PC-3 (cell line): ENCODE measurements at regions not wholly inside any gene's neighbourhood (a gene's known extent, or its start where the extent isn't known, plus 50 kb on each side); places are given as distances from the start of the nearest gene placed in this dataset.

Experiments used
- ATAC-seq: fragments of 200-7000 bp; cut with Tn5 transposase; 2 replicates; pipeline ENCODE4 v1.9.1; 2020; ENCODE audit warnings: mild to moderate bottlenecking, moderate library complexity
- BruUV-seq: library from RNA; stranded (reverse); fragments of 400-500 nt; replicated peaks from 2 replicates; lab custom pipeline; 2021; lab: Mats Ljungman, UMichigan
- CTCF ChIA-PET: fragments of 300-600 bp; sonication (Branson Sonifier 250); formaldehyde crosslinking; loops from one replicate; lab custom pipeline; 2022; ENCODE audit warnings: antibody characterized with exemption; lab: Charles Lee
- POLR2A ChIA-PET: fragments of 300-600 bp; sonication (Branson Sonifier 250); formaldehyde crosslinking; loops from one replicate; lab custom pipeline; 2022; ENCODE audit warnings: antibody characterized with exemption; ENCODE audit not compliant: unreplicated experiment; lab: Charles Lee
- DNase-seq: peaks from one replicate; pipeline ENCODE4 v3.0.0-alpha.2; 2015
- H2AFZ ChIP-seq: fragments of 300-600 bp; sonication (generic); 2 replicates; pipeline ENCODE4 v1.6.0; 2016; ENCODE audit warnings: antibody characterized with exemption, low read length
- H3F3A ChIP-seq: fragments of 300-600 bp; sonication (generic); one replicate; pipeline ENCODE4 v1.6.0; 2017; ENCODE audit warnings: antibody characterized with exemption, low read length, control low read depth, mild to moderate bottlenecking; ENCODE audit not compliant: unreplicated experiment
- H3K27ac ChIP-seq: fragments of 300-600 bp; sonication (generic); 2 replicates; pipeline ENCODE4 v1.5.1; 2016; ENCODE audit warnings: mild to moderate bottlenecking, low read length
- H3K27me3 ChIP-seq: fragments of 300-600 bp; sonication (generic); 2 replicates; pipeline ENCODE4 v1.6.1; 2016; ENCODE audit warnings: low read length, mixed read lengths
- H3K36me3 ChIP-seq: fragments of 300-600 bp; sonication (generic); 2 replicates; pipeline ENCODE4 v1.6.1; 2016; ENCODE audit warnings: low read depth, mixed run types, low read length, mixed read lengths
- H3K4me1 ChIP-seq: fragments of 300-600 bp; sonication (generic); 2 replicates; pipeline ENCODE4 v1.5.1; 2016; ENCODE audit warnings: low read length; ENCODE audit not compliant: insufficient read depth
- H3K4me2 ChIP-seq: fragments of 300-600 bp; sonication (generic); 2 replicates; pipeline ENCODE4 v1.6.0; 2016; ENCODE audit warnings: low read length
- H3K4me3 ChIP-seq: fragments of 300-600 bp; sonication (generic); 2 replicates; pipeline ENCODE4 v1.5.1; 2016; ENCODE audit warnings: mild to moderate bottlenecking, low read length, mixed read lengths
- H3K79me2 ChIP-seq: fragments of 300-600 bp; sonication (generic); 2 replicates; pipeline ENCODE4 v1.6.1; 2017; ENCODE audit warnings: low read length, mixed read lengths
- H3K9ac ChIP-seq: fragments of 300-600 bp; sonication (generic); 2 replicates; pipeline ENCODE4 v1.6.0; 2016; ENCODE audit warnings: mild to moderate bottlenecking, low read length
- H3K9me2 ChIP-seq: fragments of 300-600 bp; sonication (generic); replicated peaks from 2 replicates; pipeline ENCODE4 v1.6.1; 2016; ENCODE audit warnings: mixed run types, low read length, mixed read lengths
- H3K9me3 ChIP-seq: fragments of 300-600 bp; sonication (generic); 2 replicates; pipeline ENCODE4 v1.6.1; 2016; ENCODE audit warnings: low read length, mixed read lengths
- H4K20me1 ChIP-seq: fragments of 300-600 bp; sonication (generic); 2 replicates; pipeline ENCODE4 v1.6.1; 2016; ENCODE audit warnings: low read length, mixed read lengths
- EZH2 ChIP-seq: fragments of 300-600 bp; sonication (generic); IDR thresholded peaks from one replicate; pipeline ENCODE4 v1.6.1; 2017; ENCODE audit warnings: antibody characterized with exemption, mild to moderate bottlenecking, low read length; ENCODE audit not compliant: unreplicated experiment
- EZH2phosphoT487 ChIP-seq: fragments of 300-600 bp; sonication (generic); IDR thresholded peaks from 2 replicates; pipeline ENCODE4 v1.6.1; 2018; ENCODE audit warnings: mild to moderate bottlenecking, antibody characterized with exemption, low read length, borderline replicate concordance
- intact Hi-C: fragments of 100-400 bp; cut with micrococcal nuclease; formaldehyde crosslinking; loops from 2 replicates; pipeline ENCODE4 v1.9.0; 2023
- TF ChIP-seq, protein P1 (sequence below): fragments of 300-600 bp; sonication (generic); conservative IDR thresholded peaks from 2 replicates; pipeline ENCODE4 v1.5.1; 2017; ENCODE audit warnings: antibody characterized with exemption, low read depth, mild to moderate bottlenecking, low read length

DNA sequence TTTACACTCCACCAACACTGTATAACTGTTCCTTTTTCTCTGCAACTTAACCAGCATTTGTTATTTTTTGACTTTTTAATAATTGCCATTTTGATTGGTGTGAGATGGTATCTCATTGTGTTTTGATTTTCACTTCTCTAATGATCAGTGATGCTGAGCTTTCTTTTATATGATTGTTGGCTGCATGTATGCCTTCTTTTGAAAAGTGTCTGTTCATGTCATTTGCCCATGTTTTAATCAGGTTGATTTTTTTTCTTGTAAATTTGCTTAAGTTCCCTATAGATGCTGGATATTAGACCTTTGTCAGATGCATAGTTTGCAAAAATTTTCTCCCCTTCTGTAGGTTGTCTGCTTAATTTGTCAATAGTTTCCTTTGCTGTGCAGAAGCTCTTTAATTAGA, 263.0 kb downstream of the MBNL1 start:
- Histone ChIP-seq H3K27ac (no peak overlapping the region), H3K79me2 (no peaks in the 10 kb centered on the region), H3K4me3 (no peak overlapping the region), H3K36me3 (no peaks in the 10 kb centered on the region), H3K4me1 (no peaks in the 10 kb centered on the region), H3K4me2 (no peak overlapping the region), H4K20me1 (no peaks in the 10 kb centered on the region), H2AFZ (no peak overlapping the region), H3K9me3 (no peaks in the 10 kb centered on the region), H3F3A (no peaks in the 10 kb centered on the region), H3K9ac (no peak overlapping the region), H3K9me2 (no peaks in the 10 kb centered on the region), H3K27me3 (0 out of 2 replicates have a peak, but pooled peaks cover 4% of the 10 kb centered on the region)
- TF ChIP-seq EZH2phosphoT487, result no peak
- TF ChIP-seq, protein P1, sequence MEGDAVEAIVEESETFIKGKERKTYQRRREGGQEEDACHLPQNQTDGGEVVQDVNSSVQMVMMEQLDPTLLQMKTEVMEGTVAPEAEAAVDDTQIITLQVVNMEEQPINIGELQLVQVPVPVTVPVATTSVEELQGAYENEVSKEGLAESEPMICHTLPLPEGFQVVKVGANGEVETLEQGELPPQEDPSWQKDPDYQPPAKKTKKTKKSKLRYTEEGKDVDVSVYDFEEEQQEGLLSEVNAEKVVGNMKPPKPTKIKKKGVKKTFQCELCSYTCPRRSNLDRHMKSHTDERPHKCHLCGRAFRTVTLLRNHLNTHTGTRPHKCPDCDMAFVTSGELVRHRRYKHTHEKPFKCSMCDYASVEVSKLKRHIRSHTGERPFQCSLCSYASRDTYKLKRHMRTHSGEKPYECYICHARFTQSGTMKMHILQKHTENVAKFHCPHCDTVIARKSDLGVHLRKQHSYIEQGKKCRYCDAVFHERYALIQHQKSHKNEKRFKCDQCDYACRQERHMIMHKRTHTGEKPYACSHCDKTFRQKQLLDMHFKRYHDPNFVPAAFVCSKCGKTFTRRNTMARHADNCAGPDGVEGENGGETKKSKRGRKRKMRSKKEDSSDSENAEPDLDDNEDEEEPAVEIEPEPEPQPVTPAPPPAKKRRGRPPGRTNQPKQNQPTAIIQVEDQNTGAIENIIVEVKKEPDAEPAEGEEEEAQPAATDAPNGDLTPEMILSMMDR, result no peak
- no peak for TF ChIP-seq EZH2
- ATAC-seq, result no peak
- no TSS peak for BruUV-seq
- POLR2A ChIA-PET, result no interaction called here
- no peak for DNase-seq
- CTCF ChIA-PET, result no interaction called here
- intact Hi-C loops, result no loop called here

DNA sequence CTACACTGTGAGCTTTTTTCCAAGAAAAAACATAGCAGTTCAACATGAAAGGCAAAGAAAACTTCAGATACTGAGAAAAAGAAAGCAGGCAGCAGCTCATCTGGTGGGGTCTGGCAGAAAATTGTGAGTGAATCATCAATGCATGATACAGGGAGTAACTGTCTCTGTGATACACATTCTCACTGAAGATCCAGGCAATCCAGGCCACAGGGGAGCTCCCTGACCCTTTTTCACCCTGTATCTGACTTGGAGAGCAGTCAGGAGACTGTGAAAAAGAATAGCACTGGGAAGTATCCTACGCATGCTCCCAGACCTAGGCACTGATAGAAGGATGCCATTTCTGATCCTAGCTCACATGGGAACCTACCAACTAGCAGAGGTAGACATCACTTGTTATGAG, 269.8 kb downstream of the MBNL1 start:
- intact Hi-C loops, result no loop called here
- Histone ChIP-seq H3K27ac (no peak overlapping the region), H3K9ac (no peak overlapping the region), H3K36me3 (no peaks in the 10 kb centered on the region), H3K4me2 (no peak overlapping the region), H3K79me2 (no peaks in the 10 kb centered on the region), H4K20me1 (no peaks in the 10 kb centered on the region), H3K9me3 (no peaks in the 10 kb centered on the region), H3K27me3 (peaks cover 10% of the 10 kb centered on the region; the same call in 1 of the 2 replicates), H3K4me3 (no peak overlapping the region), H3F3A (no peaks in the 10 kb centered on the region), H3K4me1 (no peaks in the 10 kb centered on the region), H3K9me2 (no peaks in the 10 kb centered on the region), H2AFZ (no peak overlapping the region)
- ATAC-seq, result no peak
- BruUV-seq, result no TSS peak
- POLR2A ChIA-PET, result interaction anchor here (0.5 kb wide), 1 partner anchor 337 kb away, joined by 3 read pairs; no protein-coding TSS in a partner anchor
- TF ChIP-seq EZH2phosphoT487, result no peak
- TF ChIP-seq, protein P1, result no peak
- TF ChIP-seq EZH2, result no peak
- DNase-seq, result no peak
- CTCF ChIA-PET, result no interaction called here

DNA sequence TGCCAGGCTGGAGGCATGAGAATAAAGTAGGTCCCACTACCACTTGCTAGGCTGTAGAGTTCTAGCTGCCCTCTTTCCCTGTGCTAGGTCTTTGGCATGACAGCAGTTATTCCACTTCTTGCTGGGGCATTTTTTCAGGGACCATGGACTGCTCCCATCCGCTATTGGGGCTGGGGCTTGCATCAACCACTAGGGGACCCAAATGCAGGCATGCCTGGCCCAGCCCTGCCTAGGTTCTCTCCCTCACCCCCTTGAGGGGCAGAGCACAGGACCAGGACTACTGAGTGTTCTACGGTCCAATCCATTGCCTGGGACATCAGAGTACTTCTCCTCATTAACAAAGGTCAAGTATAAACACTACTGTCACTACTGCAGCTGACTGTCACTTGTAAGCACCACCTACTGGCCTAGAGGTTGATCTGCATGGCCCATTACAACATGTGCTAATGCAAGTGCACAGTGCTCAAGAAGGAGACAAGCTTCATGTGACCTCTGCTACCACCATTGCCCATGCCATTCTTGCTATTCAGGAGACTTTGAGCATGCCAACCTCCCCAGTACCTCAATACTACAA, 270.5 kb downstream of the MBNL1 start:
- no peak overlapping the region for H3K27ac ChIP-seq
- H3K27me3 ChIP-seq, result peaks cover 10% of the 10 kb centered on the region; the same call in 1 of the 2 replicates
- H4K20me1 ChIP-seq, result no peaks in the 10 kb centered on the region
- ChIA-PET POLR2A (interaction anchor here (0.5 kb wide), 1 partner anchor 337 kb away, joined by 3 read pairs; no protein-coding TSS in a partner anchor), CTCF (no interaction called here)
- H3F3A ChIP-seq, result no peaks in the 10 kb centered on the region
- H2AFZ ChIP-seq, result no peak overlapping the region
- H3K4me1 ChIP-seq, result no peaks in the 10 kb centered on the region
- no peaks in the 10 kb centered on the region for H3K36me3 ChIP-seq
- TF ChIP-seq EZH2phosphoT487, result no peak
- TF ChIP-seq, protein P1, result peak; percentile 58
- TF ChIP-seq EZH2, result no peak
- BruUV-seq, result no TSS peak
- no peak overlapping the region for H3K4me3 ChIP-seq
- H3K9me2 ChIP-seq, result no peaks in the 10 kb centered on the region
- no peaks in the 10 kb centered on the region for H3K79me2 ChIP-seq
- H3K4me2 ChIP-seq, result no peak overlapping the region
- H3K9ac ChIP-seq, result no peak overlapping the region
- intact Hi-C loops, result no loop called here
- no peaks in the 10 kb centered on the region for H3K9me3 ChIP-seq
- ATAC-seq, result no peak; the same call in 1 of the 2 replicates
- no peak for DNase-seq
